B cell (primary cell): ENCODE measurements at regions not wholly inside any gene's neighbourhood (a gene's known extent, or its start where the extent isn't known, plus 50 kb on each side); places are given as distances from the start of the nearest gene placed in this dataset.

ENCODE experiments used
- ATAC-seq: fragments of 200-7000 bp; cut with Tn5 transposase; one replicate; pipeline ENCODE4 v1.10.0; 2021; ENCODE audit warnings: low read depth, mild to moderate bottlenecking, moderate number of reproducible peaks, moderate library complexity
- CTCF ChIA-PET: fragments of 350-600 bp; sonication (Branson Sonifier 250); formaldehyde crosslinking; loops from one replicate; lab custom pipeline; 2021; ENCODE audit warnings: antibody characterized with exemption, inconsistent platforms; lab: Charles Lee
- POLR2A ChIA-PET: fragments of 350-600 bp; sonication (Branson Sonifier 250); formaldehyde crosslinking; loops from one replicate; lab custom pipeline; 2021; ENCODE audit warnings: antibody characterized with exemption; lab: Charles Lee
- DNase-seq: peaks from one replicate; pipeline ENCODE4 v3.0.0; 2013
- H2AFZ ChIP-seq: 2 replicates; pipeline ENCODE4 v1.6.1; 2012; ENCODE audit warnings: mild to moderate bottlenecking, low read depth, low read length; ENCODE audit not compliant: insufficient read depth, poor library complexity, severe bottlenecking
- H3K27ac ChIP-seq, 2 donors: 1 replicate in 1 of 2; 2 replicates in 1 of 2; pipeline ENCODE4 v1.5.1; 2012 to 2013; ENCODE audit warnings: low read length in 2 of 2, mild to moderate bottlenecking in 2 of 2, moderate library complexity in 1 of 2
- H3K27me3 ChIP-seq, 4 experiments: fragments of 200-600 bp in 1 of 4; sonication (generic) in 1 of 4; replicated peaks in 1 of 4; 1 replicate in 2 of 4; 2 replicates in 2 of 4; pipeline versions ENCODE4 v1.6.1 to v1.7.0; 2013 to 2016; ENCODE audit warnings: low read length in 3 of 4, mild to moderate bottlenecking in 2 of 4, mixed read lengths in 1 of 4, moderate library complexity in 1 of 4; ENCODE audit not compliant: insufficient read depth in 4 of 4, control insufficient read depth in 3 of 4; ENCODE audit errors: control extremely low read depth in 1 of 4
- H3K36me3 ChIP-seq, 2 experiments: replicated peaks in 1 of 2; 1 replicate in 1 of 2; 2 replicates in 1 of 2; pipeline versions ENCODE4 v1.6.1 to v1.7.1; 2013; ENCODE audit warnings: low read length in 1 of 2; ENCODE audit not compliant: insufficient read depth in 2 of 2, control insufficient read depth in 1 of 2; ENCODE audit errors: control extremely low read depth in 1 of 2, extremely low read depth in 1 of 2
- H3K4me1 ChIP-seq, 2 donors: fragments of 200-600 bp in 1 of 2; sonication (generic) in 1 of 2; 1 replicate in 1 of 2; 2 replicates in 1 of 2; pipeline versions ENCODE4 v1.5.1 to v1.6.1; 2013 to 2017; ENCODE audit warnings: low read length in 2 of 2; ENCODE audit not compliant: control insufficient read depth in 2 of 2, insufficient read depth in 2 of 2
- H3K4me2 ChIP-seq: replicated peaks from 2 replicates; pipeline ENCODE3; 2012; ENCODE audit warnings: mild to moderate bottlenecking, low read depth, low read length; ENCODE audit not compliant: poor library complexity, severe bottlenecking
- H3K4me3 ChIP-seq, 5 experiments: fragments of 200-600 bp in 1 of 5; sonication (generic) in 1 of 5; 1 replicate in 3 of 5; 2 replicates in 2 of 5; pipeline versions ENCODE4 v1.5.1 to v1.7.0; 2011 to 2016; ENCODE audit warnings: low read length in 4 of 5, mild to moderate bottlenecking in 4 of 5, low read depth in 2 of 5, control low read depth in 1 of 5, moderate library complexity in 1 of 5; ENCODE audit not compliant: insufficient read depth in 1 of 5; ENCODE audit errors: control extremely low read depth in 1 of 5, extremely low read depth in 1 of 5
- H3K79me2 ChIP-seq: fragments of 200-600 bp; sonication (generic); one replicate; pipeline ENCODE4 v1.6.0; 2016; ENCODE audit warnings: low read length; ENCODE audit not compliant: control insufficient read depth, insufficient read depth
- H3K9ac ChIP-seq: fragments of 200-600 bp; sonication (generic); 2 replicates; pipeline ENCODE4 v1.6.1; 2017; ENCODE audit warnings: mild to moderate bottlenecking, low read length, moderate library complexity
- H3K9me3 ChIP-seq, 3 donors: one replicate each; pipeline versions ENCODE4 v1.6.1 to v1.7.1; 2013; ENCODE audit warnings: low read length in 2 of 3; ENCODE audit not compliant: control insufficient read depth in 2 of 3, insufficient read depth in 1 of 3; ENCODE audit errors: control extremely low read depth in 1 of 3
- H4K20me1 ChIP-seq: 2 replicates; pipeline ENCODE4 v1.6.0; 2012; ENCODE audit warnings: mild to moderate bottlenecking, low read length; ENCODE audit not compliant: insufficient read depth, control insufficient read depth, poor library complexity, severe bottlenecking
- H3K27ac Mint-ChIP-seq: one replicate; pipeline ENCODE4 v1.8.0; 2021; ENCODE audit warnings: mixed read lengths
- H3K27me3 Mint-ChIP-seq: one replicate; pipeline ENCODE4 v1.8.0; 2021; ENCODE audit warnings: mixed read lengths
- H3K4me1 Mint-ChIP-seq: one replicate; pipeline ENCODE4 v1.8.0; 2021; ENCODE audit warnings: mixed read lengths
- H3K4me3 Mint-ChIP-seq: one replicate; pipeline ENCODE4 v1.8.0; 2021; ENCODE audit warnings: mixed read lengths
- H3K9me3 Mint-ChIP-seq: one replicate; pipeline ENCODE4 v1.8.0; 2022; ENCODE audit warnings: mixed read lengths; ENCODE audit not compliant: insufficient read depth
- EZH2 ChIP-seq: IDR thresholded peaks from 2 replicates; pipeline ENCODE4 v1.6.1; 2012; ENCODE audit warnings: borderline replicate concordance, low read depth, mild to moderate bottlenecking, moderate library complexity, low read length; ENCODE audit not compliant: insufficient read depth, poor library complexity, severe bottlenecking
- WGBS: methylation state at CpG from one replicate; pipeline ENCODE4 v1.1.5; 2013; ENCODE audit warnings: missing lambda C conversion rate; ENCODE audit not compliant: insufficient coverage; 5-methylcytosine and 5-hydroxymethylcytosine counted together
- intact Hi-C: fragments of 100-400 bp; cut with micrococcal nuclease; formaldehyde crosslinking; loops from one replicate; pipeline ENCODE4 v1.10.0; 2022
- TF ChIP-seq, protein P1 (sequence below): fragments of 200-600 bp; IDR thresholded peaks from one replicate; pipeline ENCODE4 v1.8.0; 2022; ENCODE audit warnings: antibody characterized with exemption, mild to moderate bottlenecking

DNA sequence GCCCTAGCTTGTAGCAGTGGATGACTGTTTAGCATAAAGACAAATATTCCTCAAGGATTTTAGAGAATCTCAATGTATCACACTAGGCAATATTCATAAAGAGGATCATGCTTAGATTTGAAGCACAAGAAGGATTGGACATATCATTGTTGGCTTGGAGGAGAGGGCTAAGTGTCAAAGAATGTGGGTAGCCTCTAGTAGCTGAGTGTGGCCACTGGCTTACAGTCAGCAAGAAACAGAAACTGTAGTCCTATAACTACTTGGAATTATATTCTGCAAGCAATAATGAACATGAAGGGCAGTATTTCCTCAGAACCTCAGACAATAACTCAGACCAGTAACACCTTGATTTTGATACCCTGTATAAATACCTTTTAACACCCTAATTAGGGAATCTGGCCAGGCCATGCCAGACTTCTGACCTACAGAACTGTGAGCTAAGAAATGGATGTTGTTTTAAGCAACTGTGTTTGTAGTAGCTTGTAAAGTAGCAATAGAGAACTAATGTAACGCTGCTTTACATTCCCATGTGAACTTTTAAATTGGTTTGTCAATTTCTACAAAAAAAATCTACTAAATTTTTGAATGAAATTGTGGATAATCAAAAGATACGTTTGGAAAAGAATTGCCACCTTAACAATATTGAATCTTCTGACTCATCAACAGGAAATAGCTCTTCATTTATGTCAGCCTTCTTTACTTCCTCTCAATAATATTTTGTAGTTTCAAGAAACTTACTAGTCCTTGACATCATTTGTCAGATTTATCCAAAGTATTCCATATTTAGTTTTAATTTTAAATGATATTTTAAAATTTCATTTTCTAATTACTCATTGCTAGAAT, 65.2 kb upstream of the RSPO3 start:
- CTCF ChIA-PET = no interaction called here
- no peak overlapping the region for H3K4me3 Mint-ChIP-seq

GRCh38 chr6:127053875-127054235, 64.6 kb upstream of the RSPO3 start:
- ATAC-seq (no peak), DNase-seq (no peak)
- Histone ChIP-seq H3K4me3 (no peak overlapping the region), H2AFZ (no peak overlapping the region), H3K4me1 (no peaks in the 10 kb centered on the region), H3K79me2 (no peaks in the 10 kb centered on the region), H3K4me2 (no peak overlapping the region), H3K36me3 (no peaks in the 10 kb centered on the region), H3K9ac (no peak overlapping the region), H3K9me3 (no peaks in the 10 kb centered on the region), H3K27ac (no peak overlapping the region), H3K27me3 (no peaks in the 10 kb centered on the region), H4K20me1 (no peaks in the 10 kb centered on the region)
- Mint-ChIP-seq H3K4me3 (no peak overlapping the region), H3K27ac (no peak overlapping the region), H3K27me3 (no peaks in the 10 kb centered on the region), H3K4me1 (no peaks in the 10 kb centered on the region), H3K9me3 (peaks cover 4% of the 10 kb centered on the region)
- intact Hi-C loops = no loop called here
- ChIA-PET POLR2A (no interaction called here), CTCF (no interaction called here)
- TF ChIP-seq EZH2 = no peak
- TF ChIP-seq, protein P1, sequence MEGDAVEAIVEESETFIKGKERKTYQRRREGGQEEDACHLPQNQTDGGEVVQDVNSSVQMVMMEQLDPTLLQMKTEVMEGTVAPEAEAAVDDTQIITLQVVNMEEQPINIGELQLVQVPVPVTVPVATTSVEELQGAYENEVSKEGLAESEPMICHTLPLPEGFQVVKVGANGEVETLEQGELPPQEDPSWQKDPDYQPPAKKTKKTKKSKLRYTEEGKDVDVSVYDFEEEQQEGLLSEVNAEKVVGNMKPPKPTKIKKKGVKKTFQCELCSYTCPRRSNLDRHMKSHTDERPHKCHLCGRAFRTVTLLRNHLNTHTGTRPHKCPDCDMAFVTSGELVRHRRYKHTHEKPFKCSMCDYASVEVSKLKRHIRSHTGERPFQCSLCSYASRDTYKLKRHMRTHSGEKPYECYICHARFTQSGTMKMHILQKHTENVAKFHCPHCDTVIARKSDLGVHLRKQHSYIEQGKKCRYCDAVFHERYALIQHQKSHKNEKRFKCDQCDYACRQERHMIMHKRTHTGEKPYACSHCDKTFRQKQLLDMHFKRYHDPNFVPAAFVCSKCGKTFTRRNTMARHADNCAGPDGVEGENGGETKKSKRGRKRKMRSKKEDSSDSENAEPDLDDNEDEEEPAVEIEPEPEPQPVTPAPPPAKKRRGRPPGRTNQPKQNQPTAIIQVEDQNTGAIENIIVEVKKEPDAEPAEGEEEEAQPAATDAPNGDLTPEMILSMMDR = no peak
- WGBS = no CpG with 5 or more reads among the region's 1 CpG

More for the DNA sequence above, 65.2 kb upstream of the RSPO3 start:
- DNase-seq (no peak), ATAC-seq (no peak)
- H3K9ac ChIP-seq = no peak overlapping the region
- H3K4me3 ChIP-seq = no peak overlapping the region
- WGBS = no CpG with 5 or more reads among the region's 2 CpGs
- Mint-ChIP-seq H3K27me3 (no peaks in the 10 kb centered on the region), H3K27ac (no peak overlapping the region), H3K9me3 (peaks cover under 1% of the 10 kb centered on the region), H3K4me1 (no peaks in the 10 kb centered on the region)
- H3K27me3 ChIP-seq = no peaks in the 10 kb centered on the region
- H3K9me3 ChIP-seq = no peaks in the 10 kb centered on the region
- no peak for TF ChIP-seq EZH2
- TF ChIP-seq, protein P1 = no peak
- no peak overlapping the region for H3K4me2 ChIP-seq
- no peaks in the 10 kb centered on the region for H4K20me1 ChIP-seq
- POLR2A ChIA-PET = no interaction called here
- no peaks in the 10 kb centered on the region for H3K79me2 ChIP-seq
- H3K27ac ChIP-seq = no peak overlapping the region
- intact Hi-C loops = no loop called here
- no peaks in the 10 kb centered on the region for H3K4me1 ChIP-seq
- no peaks in the 10 kb centered on the region for H3K36me3 ChIP-seq
- no peak overlapping the region for H2AFZ ChIP-seq
